ENCODE measurements at regions not wholly inside any gene's neighbourhood (a gene's known extent, or its start where the extent isn't known, plus 50 kb on each side); places are given as distances from the start of the nearest gene placed in this dataset.

GRCh38 chr16:86243571-86244154, 266.7 kb upstream of the FOXF1 start:
- H3K4me1 ChIP-seq, result no peaks in the 10 kb centered on the region
- DNase-seq, result no peak
- no peak for FAIRE-seq
- H3K4me3 ChIP-seq, result no peak overlapping the region
- no peaks in the 10 kb centered on the region for H3K27me3 ChIP-seq
- TF ChIP-seq CTCF (IDR thresholded peaks at IDR 0.05), result no peak
- H3K27ac ChIP-seq, result no peak overlapping the region
- no peaks in the 10 kb centered on the region for H3K9me3 ChIP-seq
- 59 to 70% methylated on average over 15 of the region's 15 CpGs for WGBS, 2 donors
- no peak for ATAC-seq
- H3K36me3 ChIP-seq, result no peaks in the 10 kb centered on the region
- intact Hi-C loops (cut with DNase I), result no loop called here

- WGBS, 2 donors, result 69 to 82% methylated on average over 9 of the region's 9 CpGs
- H3K27me3 ChIP-seq, result no peaks in the 10 kb centered on the region
- DNase-seq (no peak), FAIRE-seq (no peak), ATAC-seq (no peak)
- no peaks in the 10 kb centered on the region for H3K4me1 ChIP-seq
- intact Hi-C loops (cut with DNase I), result no loop called here
- no peaks in the 10 kb centered on the region for H3K9me3 ChIP-seq
- no peak for TF ChIP-seq CTCF (IDR thresholded peaks at IDR 0.05)
- no peaks in the 10 kb centered on the region for H3K36me3 ChIP-seq
- H3K4me3 ChIP-seq, result no peak overlapping the region
- H3K27ac ChIP-seq, result no peak overlapping the region
Observed at GRCh38 chr16:86244158-86244557, 266.2 kb upstream of the FOXF1 start.

- Histone ChIP-seq H3K27ac (no peak overlapping the region), H3K4me1 (no peaks in the 10 kb centered on the region), H3K36me3 (no peaks in the 10 kb centered on the region), H3K4me3 (no peak overlapping the region), H3K9me3 (no peaks in the 10 kb centered on the region), H3K27me3 (no peaks in the 10 kb centered on the region)
- ATAC-seq, result no peak
- FAIRE-seq, result no peak
- DNase-seq, result no peak
- TF ChIP-seq CTCF (IDR thresholded peaks at IDR 0.05), result no peak
- whole genome bisulfite sequencing, 2 donors, result 95 to 96% methylated on average over 3 of the region's 3 CpGs
- intact Hi-C loops (cut with DNase I), result no loop called here
Observed at GRCh38 chr16:86244936-86245335, 265.4 kb upstream of the FOXF1 start.

- H3K27me3 ChIP-seq, result no peaks in the 10 kb centered on the region
- intact Hi-C loops (cut with DNase I), result no loop called here
- no peaks in the 10 kb centered on the region for H3K9me3 ChIP-seq
- no peaks in the 10 kb centered on the region for H3K4me1 ChIP-seq
- ATAC-seq, result no peak
- no peak for TF ChIP-seq CTCF (IDR thresholded peaks at IDR 0.05)
- H3K36me3 ChIP-seq, result no peaks in the 10 kb centered on the region
- H3K4me3 ChIP-seq, result no peak overlapping the region
- no peak overlapping the region for H3K27ac ChIP-seq
- WGBS, 2 donors, result 83 to 92% methylated on average over 7 of the region's 7 CpGs
- no peak for FAIRE-seq
- DNase-seq, result no peak
Observed at GRCh38 chr16:86245351-86245750, 265.0 kb upstream of the FOXF1 start.

GRCh38 chr16:86245895-86246294, 264.4 kb upstream of the FOXF1 start:
- H3K27me3 ChIP-seq, result no peaks in the 10 kb centered on the region
- no peak for DNase-seq

More at GRCh38 chr16:86245895-86246294, 264.4 kb upstream of the FOXF1 start:
- FAIRE-seq (no peak), ATAC-seq (no peak)
- no peak for TF ChIP-seq CTCF (IDR thresholded peaks at IDR 0.05)
- 86 to 91% methylated on average over 6 of the region's 6 CpGs for whole genome bisulfite sequencing, 2 donors
- intact Hi-C loops (cut with DNase I), result no loop called here
- no peak overlapping the region for H3K4me3 ChIP-seq
- no peaks in the 10 kb centered on the region for H3K9me3 ChIP-seq
- H3K36me3 ChIP-seq, result no peaks in the 10 kb centered on the region
- H3K27ac ChIP-seq, result no peak overlapping the region
- H3K4me1 ChIP-seq, result no peaks in the 10 kb centered on the region

Measured in pancreas (tissue), 10 donors.